HG02852 (cell line): ENCODE measurements at regions not wholly inside any gene's neighbourhood (a gene's known extent, or its start where the extent isn't known, plus 50 kb on each side); places are given as distances from the start of the nearest gene placed in this dataset.
"Not testable (repeated sequence)": the region's sequence is repeated elsewhere in the genome, so short reads cannot be mapped to it uniquely, and the experiment has no call there.

Experiments
- ATAC-seq: cut with Tn5 transposase; IDR thresholded peaks from one replicate; pipeline ENCODE4 v1.9.1; 2021; ENCODE audit warnings: mild to moderate bottlenecking, moderate library complexity; ENCODE audit not compliant: unreplicated experiment

- no peak for ATAC-seq
Observed at GRCh38 chr6:144746902-144747469, 461.9 kb downstream of the UTRN start.

GRCh38 chr6:144749263-144749662 is 464.1 kb downstream of the UTRN start:
- no peak for ATAC-seq

GRCh38 chr6:144753023-144753705 is 468.0 kb downstream of the UTRN start:
- peak; percentile 97 for ATAC-seq

- no peak for ATAC-seq
Observed at GRCh38 chr6:144756469-144756868, 471.3 kb downstream of the UTRN start.

- ATAC-seq = no peak
Observed at GRCh38 chr6:144757299-144757698, 472.2 kb downstream of the UTRN start.

- ATAC-seq = no peak
Observed at GRCh38 chr6:144757730-144758129, 472.6 kb downstream of the UTRN start.

GRCh38 chr6:144758602-144759001 is 473.5 kb downstream of the UTRN start:
- ATAC-seq = peak; percentile 60

- ATAC-seq = no peak
Observed at GRCh38 chr6:144762469-144762868, 477.3 kb downstream of the UTRN start.

GRCh38 chr6:144767051-144767450 is 481.9 kb downstream of the UTRN start:
- ATAC-seq = no peak

- no peak for ATAC-seq
Observed at GRCh38 chr6:144768551-144769075, 483.5 kb downstream of the UTRN start.

GRCh38 chr6:144769142-144769541 is 484.0 kb downstream of the UTRN start:
- ATAC-seq = no peak

GRCh38 chr6:144776031-144776819 is 491.1 kb downstream of the UTRN start:
- no peak for ATAC-seq

- no peak for ATAC-seq
Observed at GRCh38 chr6:144777249-144777648, 492.1 kb downstream of the UTRN start.

GRCh38 chr6:144778056-144778455 is 492.9 kb downstream of the UTRN start:
- no peak for ATAC-seq

- no peak for ATAC-seq
Observed at GRCh38 chr6:144778773-144779492, 493.8 kb downstream of the UTRN start.

GRCh38 chr6:144781836-144782235 is 496.7 kb downstream of the UTRN start:
- ATAC-seq = no peak

GRCh38 chr6:144782634-144783033 is 497.5 kb downstream of the UTRN start:
- ATAC-seq = peak; percentile 54

- ATAC-seq = no peak
Observed at GRCh38 chr6:144785056-144785455, 499.9 kb downstream of the UTRN start.

- no peak for ATAC-seq
Observed at GRCh38 chr6:144786825-144787224, 501.7 kb downstream of the UTRN start.

GRCh38 chr6:144793744-144794143 is 508.6 kb downstream of the UTRN start:
- ATAC-seq = no peak

- not testable (repeated sequence) for ATAC-seq
Observed at GRCh38 chr6:144795022-144795421, 509.9 kb downstream of the UTRN start.
